Activated CD4-positive, alpha-beta memory T cell treated with anti-CD3 and anti-CD28 coated beads for 36 hours (primary cell): ENCODE measurements at regions not wholly inside any gene's neighbourhood (a gene's known extent, or its start where the extent isn't known, plus 50 kb on each side); places are given as distances from the start of the nearest gene placed in this dataset.
A peak's percentile ranks its signal among the peaks of the same experiment; 100 is the strongest.
"Not testable (repeated sequence)": the region's sequence is repeated elsewhere in the genome, so short reads cannot be mapped to it uniquely, and the experiment has no call there.

Source experiments
- CTCF ChIA-PET: fragments of 350-600 bp; sonication (Branson Sonifier 250); formaldehyde crosslinking; loops from one replicate; lab custom pipeline; 2021; ENCODE audit warnings: antibody characterized with exemption, inconsistent platforms; lab: Charles Lee
- POLR2A ChIA-PET: fragments of 350-600 bp; sonication (Branson Sonifier 250); formaldehyde crosslinking; loops from one replicate; lab custom pipeline; 2021; ENCODE audit warnings: antibody characterized with exemption; lab: Charles Lee
- DNase-seq: peaks from one replicate; pipeline ENCODE4 v3.0.0-alpha.2; 2020
- H3K27ac Mint-ChIP-seq: one replicate; pipeline ENCODE4 v1.8.0; 2021; ENCODE audit warnings: mixed read lengths
- H3K27me3 Mint-ChIP-seq: one replicate; pipeline ENCODE4 v1.8.0; 2021; ENCODE audit warnings: mixed read lengths
- H3K36me3 Mint-ChIP-seq: one replicate; pipeline ENCODE4 v1.8.0; 2021; ENCODE audit warnings: mixed read lengths
- H3K4me1 Mint-ChIP-seq: one replicate; pipeline ENCODE4 v1.8.0; 2021; ENCODE audit warnings: low read depth, mixed read lengths
- H3K4me3 Mint-ChIP-seq: one replicate; pipeline ENCODE4 v1.8.0; 2021; ENCODE audit warnings: mild to moderate bottlenecking, mixed read lengths
- H3K9me3 Mint-ChIP-seq: one replicate; pipeline ENCODE4 v1.8.0; 2021; ENCODE audit warnings: mixed read lengths
- intact Hi-C: fragments of 100-400 bp; cut with micrococcal nuclease; formaldehyde crosslinking; loops from one replicate; pipeline ENCODE4 v1.15.1; 2023

DNA sequence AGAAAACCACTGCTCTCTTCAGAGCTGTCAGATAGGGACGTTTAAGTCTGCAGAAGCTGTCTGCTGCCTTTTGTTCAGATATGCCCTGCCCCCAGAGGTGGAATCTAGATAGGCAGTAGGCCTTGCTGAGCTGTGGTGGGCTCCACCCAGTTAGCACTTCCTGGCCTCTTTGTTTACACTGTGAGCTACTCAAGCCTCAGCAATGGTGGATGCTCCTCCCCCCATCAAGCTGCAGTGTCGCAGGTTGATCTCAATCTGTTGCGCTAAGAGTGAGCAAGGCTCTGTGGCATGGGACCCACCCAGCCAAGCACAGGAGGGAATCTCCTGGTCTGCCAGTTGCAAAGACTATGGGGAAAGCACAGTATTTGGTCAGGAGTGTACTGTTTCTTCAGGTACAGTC lies 59.2 kb upstream of the ZNF641 start:
- H3K4me1 Mint-ChIP-seq: peaks cover 18% of the 10 kb centered on the region
- peak; percentile 22 for DNase-seq
- H3K9me3 Mint-ChIP-seq: peaks cover 24% of the 10 kb centered on the region
- H3K4me3 Mint-ChIP-seq, H3K27ac Mint-ChIP-seq, intact Hi-C loops, POLR2A ChIA-PET, CTCF ChIA-PET, H3K27me3 Mint-ChIP-seq: not testable (repeated sequence)
- H3K36me3 Mint-ChIP-seq: peaks cover 12% of the 10 kb centered on the region

DNA sequence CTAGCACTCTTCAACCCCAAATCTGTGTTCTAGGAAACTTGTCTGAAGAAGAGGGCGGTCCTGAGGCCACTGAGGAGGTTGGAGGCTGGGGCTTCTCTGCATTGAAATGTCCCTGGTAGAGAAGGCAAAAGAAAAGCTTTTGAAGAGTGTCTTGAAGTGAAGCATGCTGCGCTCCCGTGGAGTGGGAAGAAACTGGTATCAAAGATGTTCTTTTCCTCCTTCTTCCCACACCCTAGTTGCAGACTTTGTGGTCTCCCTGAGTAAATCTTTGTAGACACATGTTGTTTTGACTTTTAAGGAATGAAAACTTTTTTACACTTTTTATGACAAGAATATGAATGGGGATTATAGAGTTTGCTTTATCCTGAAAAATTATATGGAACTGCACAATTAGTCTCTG lies 59.0 kb upstream of the ANP32D start:
- H3K36me3 Mint-ChIP-seq: peaks cover 11% of the 10 kb centered on the region
- H3K27ac Mint-ChIP-seq: no peak overlapping the region
- intact Hi-C loops: no loop called here
- peaks cover 17% of the 10 kb centered on the region for H3K27me3 Mint-ChIP-seq
- POLR2A ChIA-PET: no interaction called here
- H3K9me3 Mint-ChIP-seq: peaks cover 9% of the 10 kb centered on the region
- DNase-seq: no peak
- H3K4me3 Mint-ChIP-seq: no peak overlapping the region
- peaks cover 18% of the 10 kb centered on the region for H3K4me1 Mint-ChIP-seq
- CTCF ChIA-PET: no interaction called here

DNA sequence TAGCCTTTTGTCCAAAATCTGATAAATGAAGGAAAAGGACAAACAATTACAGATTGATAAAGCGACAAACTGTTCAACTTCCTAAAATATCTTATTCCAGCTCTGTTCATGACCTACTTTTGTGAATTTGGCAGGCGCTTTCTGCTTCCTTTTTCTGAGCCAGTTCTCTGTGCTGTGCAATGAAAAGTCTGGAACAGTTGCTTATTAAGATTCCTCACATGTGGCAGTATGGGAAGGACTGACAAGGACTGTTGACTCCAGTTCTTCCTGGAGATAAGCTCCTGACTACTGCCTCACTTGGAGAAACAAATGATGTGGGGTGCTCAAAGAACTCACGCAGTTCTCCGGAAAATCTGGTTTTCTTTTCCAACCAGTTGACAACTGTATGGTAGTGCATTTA lies 58.3 kb upstream of the ANP32D start:
- H3K4me3 Mint-ChIP-seq: no peak overlapping the region
- H3K27me3 Mint-ChIP-seq: peaks cover 17% of the 10 kb centered on the region
- intact Hi-C loops: no loop called here
- POLR2A ChIA-PET: no interaction called here
- peaks cover 11% of the 10 kb centered on the region for H3K36me3 Mint-ChIP-seq
- H3K4me1 Mint-ChIP-seq: peaks cover 17% of the 10 kb centered on the region
- H3K9me3 Mint-ChIP-seq: peaks cover 7% of the 10 kb centered on the region
- DNase-seq: no peak
- CTCF ChIA-PET: no interaction called here
- no peak overlapping the region for H3K27ac Mint-ChIP-seq

DNA sequence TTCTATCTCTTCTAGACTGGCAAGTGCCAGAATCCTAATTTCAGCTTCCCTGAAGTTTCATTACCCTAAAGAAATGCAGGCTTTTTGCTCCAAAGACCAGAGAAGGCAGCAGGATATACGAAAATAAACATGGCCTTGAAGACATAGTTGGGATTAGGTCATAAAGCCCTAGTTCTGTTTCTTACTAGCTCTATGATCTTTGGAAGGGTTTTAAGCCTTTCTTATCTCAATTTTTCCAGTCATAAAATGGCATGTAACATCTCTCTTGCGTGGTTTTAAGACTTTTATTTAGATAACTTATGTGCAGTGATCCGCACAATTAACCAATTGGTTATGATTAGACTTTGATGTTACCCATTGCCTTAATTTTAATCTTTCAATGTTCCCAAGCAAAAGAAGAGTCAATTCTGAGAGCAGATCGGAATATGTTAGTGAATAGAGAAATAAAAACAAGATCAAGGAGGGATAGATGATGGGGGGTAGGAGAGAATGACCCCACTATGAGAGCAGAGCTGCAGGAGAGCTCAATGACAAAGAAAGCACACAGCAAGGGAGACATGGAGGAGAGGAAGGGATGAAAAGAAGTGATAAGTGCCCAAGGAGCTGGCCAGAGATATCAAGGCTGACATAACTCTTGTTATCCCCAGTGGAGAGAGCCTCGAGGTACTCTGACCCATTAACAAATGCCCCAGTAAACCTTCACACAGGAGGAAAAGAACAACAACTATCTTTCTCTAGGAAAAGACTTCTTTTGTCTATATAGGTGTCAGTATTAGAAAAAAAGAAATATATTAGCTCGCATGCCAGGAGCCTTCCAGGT lies 53.0 kb upstream of the ANP32D start:
- POLR2A ChIA-PET: interaction anchor here (0.6 kb wide), 1 partner anchor 108 kb away, joined by 4 read pairs; no protein-coding TSS in a partner anchor
- Mint-ChIP-seq H3K27me3 (peaks cover 12% of the 10 kb centered on the region), H3K4me1 (no peaks in the 10 kb centered on the region), H3K9me3 (no peaks in the 10 kb centered on the region), H3K4me3 (no peak overlapping the region), H3K36me3 (peaks cover 1% of the 10 kb centered on the region), H3K27ac (no peak overlapping the region)
- no peak for DNase-seq
- intact Hi-C loops: no loop called here
- CTCF ChIA-PET: no interaction called here

DNA sequence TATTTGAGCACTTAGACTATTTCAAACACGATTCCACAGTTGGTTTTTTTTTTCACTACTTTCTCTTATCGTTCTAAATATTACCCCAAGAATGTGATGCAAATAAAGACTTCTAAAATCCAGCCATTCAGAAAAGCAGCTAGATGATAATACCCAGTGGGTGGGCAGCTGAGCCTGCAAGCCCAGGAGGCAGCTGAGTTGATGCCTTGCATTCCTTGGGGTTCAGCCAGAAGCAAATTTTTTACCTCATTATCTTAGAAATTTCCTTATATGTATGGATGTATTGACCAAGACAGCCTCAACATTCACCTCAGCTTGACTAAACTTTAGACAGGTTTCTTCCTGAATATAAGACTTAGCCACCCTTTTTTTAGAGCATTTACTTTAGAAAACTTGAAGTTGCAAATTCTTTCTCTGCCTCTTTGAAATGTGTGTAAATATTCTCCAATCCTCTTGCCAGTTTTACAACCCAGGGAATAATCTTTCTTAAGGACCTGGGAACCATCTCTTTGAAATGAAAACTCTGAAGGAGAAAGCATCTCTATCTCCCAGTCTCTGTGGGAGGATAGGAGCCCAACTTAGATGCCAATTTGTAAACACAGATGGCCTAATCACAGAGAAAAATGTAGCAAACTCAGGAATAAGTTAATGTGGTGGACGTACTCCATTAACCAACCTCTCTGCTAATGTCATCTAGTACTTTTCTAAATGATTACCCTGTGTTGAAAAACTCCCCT lies 52.2 kb upstream of the ANP32D start:
- no peak overlapping the region for H3K27ac Mint-ChIP-seq
- no peaks in the 10 kb centered on the region for H3K9me3 Mint-ChIP-seq
- H3K4me1 Mint-ChIP-seq: no peaks in the 10 kb centered on the region
- intact Hi-C loops: no loop called here
- H3K4me3 Mint-ChIP-seq: no peak overlapping the region
- CTCF ChIA-PET: no interaction called here
- POLR2A ChIA-PET: interaction anchor here (0.6 kb wide), 1 partner anchor 107 kb away, joined by 4 read pairs; no protein-coding TSS in a partner anchor
- H3K27me3 Mint-ChIP-seq: peaks cover 8% of the 10 kb centered on the region
- peaks cover 1% of the 10 kb centered on the region for H3K36me3 Mint-ChIP-seq
- no peak for DNase-seq

DNA sequence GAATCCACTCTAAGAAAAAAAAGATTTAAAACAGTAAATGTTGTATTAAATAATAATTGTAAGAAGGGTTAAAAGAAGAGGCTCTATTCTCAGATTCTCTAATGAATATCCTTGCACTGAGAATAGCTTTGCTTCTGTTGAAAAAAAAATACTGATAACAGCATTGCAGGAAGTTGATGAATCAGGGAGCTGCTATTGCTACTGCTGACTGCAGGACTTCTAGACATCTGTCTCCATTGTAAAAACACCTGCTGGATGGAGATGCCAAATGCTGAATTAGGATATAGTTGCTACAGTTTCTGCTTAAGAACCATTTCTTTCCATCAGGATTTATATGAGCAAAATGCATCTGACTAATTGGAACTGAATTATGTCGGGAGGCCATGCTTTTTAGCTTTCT lies 50.3 kb upstream of the ANP32D start:
- intact Hi-C loops: no loop called here
- CTCF ChIA-PET: no interaction called here
- Mint-ChIP-seq H3K27ac (no peak overlapping the region), H3K9me3 (no peaks in the 10 kb centered on the region), H3K36me3 (no peaks in the 10 kb centered on the region), H3K4me3 (no peak overlapping the region), H3K27me3 (peaks cover 2% of the 10 kb centered on the region), H3K4me1 (no peaks in the 10 kb centered on the region)
- POLR2A ChIA-PET: no interaction called here
- DNase-seq: no peak
